ENCODE measurements at regions not wholly inside any gene's neighbourhood (a gene's known extent, or its start where the extent isn't known, plus 50 kb on each side); places are given as distances from the start of the nearest gene placed in this dataset.
"Not testable (repeated sequence)": the region's sequence is repeated elsewhere in the genome, so short reads cannot be mapped to it uniquely, and the experiment has no call there.

DNA sequence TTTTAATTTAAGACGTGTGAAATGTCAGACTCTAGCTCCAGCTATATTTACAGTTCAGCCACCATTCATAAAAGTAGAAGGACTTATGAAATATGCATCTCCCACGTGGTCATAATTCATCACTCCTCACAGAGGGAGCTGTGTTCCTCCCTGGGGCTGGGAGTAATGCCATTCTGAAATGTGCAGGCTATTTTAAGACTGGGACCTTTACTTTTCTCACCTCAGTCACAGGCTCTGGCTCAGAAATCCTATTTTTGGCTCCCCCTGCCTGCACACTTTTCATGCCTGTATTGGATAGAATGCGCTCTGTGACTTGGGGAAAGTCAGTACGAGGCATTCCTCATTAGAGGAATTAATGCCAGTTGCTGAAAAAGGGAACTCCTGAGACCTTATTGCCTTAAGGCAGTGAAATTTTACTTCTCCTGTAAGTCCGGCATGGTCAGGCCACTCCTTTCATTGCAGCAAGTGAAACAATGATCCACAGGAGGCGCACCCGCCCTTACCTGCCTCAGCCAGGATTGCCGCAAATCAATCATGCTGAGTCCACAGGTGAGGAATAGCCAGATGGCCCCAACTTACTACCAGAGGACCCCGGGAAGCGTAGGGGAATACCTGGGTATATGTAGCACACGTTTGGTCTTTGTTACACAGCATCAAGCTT is 1133.2 kb upstream of the TMEM132C start:
- DNase-seq = no peak

- DNase-seq = not testable (repeated sequence)
These were observed 1126.0 kb upstream of the TMEM132C start for GRCh38 chr12:127140864-127141484.

GRCh38 chr12:127143020-127143419 is 1124.0 kb upstream of the TMEM132C start:
- DNase-seq = no peak

DNA sequence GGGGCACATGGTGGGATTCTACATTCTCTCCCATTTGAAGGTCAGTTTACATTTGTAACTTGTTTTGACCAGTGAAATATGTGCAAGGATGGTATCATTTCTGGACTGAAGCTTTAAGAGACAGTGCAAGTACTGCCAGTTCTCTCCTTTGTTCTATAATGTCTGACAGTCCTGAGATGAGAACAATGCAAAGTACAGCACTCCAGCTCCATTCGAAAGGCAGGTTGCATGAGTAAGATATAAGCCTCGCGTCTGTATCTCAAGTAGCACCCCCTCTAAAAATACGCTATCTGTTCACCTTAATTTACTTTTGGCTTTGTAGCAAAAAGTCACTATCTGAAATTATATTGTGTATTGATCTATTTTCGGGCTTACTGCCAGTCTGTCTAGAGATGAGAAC is 1122.2 kb upstream of the TMEM132C start:
- no peak for DNase-seq

- no peak for DNase-seq
These were observed 1121.6 kb upstream of the TMEM132C start for GRCh38 chr12:127145241-127145928.

GRCh38 chr12:127145929-127146789 is 1120.8 kb upstream of the TMEM132C start:
- DNase-seq = peak; percentile 64

DNA sequence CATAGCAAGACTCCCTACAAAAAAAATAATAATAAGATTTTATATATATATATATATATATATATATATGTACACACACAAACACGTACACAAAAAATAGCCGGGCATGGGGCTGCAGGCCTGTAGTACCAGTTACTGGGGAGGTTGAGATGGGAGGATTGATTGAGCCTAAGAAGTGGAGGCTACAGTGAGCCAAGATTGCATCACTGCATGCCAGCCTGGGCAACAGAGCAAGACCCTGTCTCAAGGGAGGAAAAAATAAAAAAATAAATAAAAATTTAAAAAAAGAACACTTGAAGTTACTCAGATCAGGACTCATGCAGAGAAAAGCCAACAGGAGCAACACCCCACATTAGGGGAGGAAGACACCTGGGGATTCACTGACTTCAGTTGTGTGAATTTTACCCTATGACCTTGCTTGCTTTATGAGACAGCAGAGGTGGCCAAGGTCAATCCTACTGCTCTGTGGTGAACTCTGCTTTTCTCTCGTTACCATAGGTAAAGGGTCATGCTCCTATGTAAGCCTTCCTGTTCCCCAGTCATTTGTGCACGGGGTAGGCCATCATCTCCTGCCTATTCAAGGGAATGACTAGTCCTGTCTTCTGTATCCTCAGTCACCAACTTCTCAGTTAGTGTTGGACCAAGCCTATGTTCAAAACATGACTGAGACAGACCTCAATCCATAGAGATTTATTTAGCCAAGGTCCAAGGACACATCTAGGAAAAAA is 1119.8 kb upstream of the TMEM132C start:
- DNase-seq = no peak

GRCh38 chr12:127147724-127148123 is 1119.2 kb upstream of the TMEM132C start:
- no peak for DNase-seq

- no peak for DNase-seq
These were observed 1118.7 kb upstream of the TMEM132C start for GRCh38 chr12:127148318-127148717.

DNA sequence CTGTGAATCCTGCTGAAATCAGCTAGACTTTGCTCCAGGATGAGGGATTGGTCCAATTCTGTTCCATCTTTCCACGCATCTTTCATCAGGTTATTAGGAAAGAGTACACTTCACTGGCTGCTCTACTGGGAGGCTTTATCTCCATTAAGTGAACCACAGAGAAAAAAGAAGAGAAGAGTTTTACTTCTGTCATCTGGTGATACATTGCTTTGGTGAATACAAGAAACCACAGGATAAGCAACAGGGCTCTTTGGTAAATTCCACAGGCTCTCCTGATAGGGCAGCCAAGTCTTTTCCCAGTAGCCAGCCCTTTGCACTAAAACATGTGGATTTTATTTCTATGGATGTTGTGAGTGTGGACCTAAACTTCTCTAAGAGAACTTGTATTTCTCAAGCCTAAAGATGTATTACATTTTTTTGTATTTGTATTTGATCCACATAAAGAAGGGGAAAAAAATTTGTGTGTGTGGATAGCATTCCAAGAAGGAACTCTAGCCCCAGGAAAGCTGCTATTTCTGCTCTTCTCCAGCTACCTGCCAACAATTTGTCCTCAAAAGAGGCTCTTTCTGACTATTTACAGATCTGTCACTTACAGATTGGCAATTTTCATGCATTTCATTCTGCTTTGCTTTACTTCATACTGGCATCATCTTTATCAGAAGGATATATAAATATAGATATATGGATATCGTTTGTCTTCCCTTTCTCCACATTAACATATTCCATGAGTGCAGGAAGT is 1117.6 kb upstream of the TMEM132C start:
- DNase-seq = no peak

DNA sequence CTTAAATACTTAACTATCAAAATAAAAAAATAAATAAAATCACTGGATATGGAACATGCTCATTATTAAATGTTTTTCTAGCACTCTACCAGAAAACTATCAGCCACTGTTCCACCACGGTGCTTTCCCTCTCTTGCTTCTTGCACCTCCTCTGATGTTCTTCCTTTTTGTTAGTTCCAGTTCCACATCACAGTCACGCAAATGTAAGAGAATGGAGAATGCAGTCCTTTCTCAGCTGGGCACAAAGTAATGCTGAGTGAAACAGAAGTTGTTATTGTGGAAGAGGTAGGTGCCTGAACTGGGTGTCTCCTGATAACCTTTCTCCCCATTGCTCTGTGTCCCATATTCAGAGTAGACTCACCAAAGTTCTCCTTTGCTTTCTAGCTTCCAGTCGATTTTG is 1116.9 kb upstream of the TMEM132C start:
- no peak for DNase-seq

DNA sequence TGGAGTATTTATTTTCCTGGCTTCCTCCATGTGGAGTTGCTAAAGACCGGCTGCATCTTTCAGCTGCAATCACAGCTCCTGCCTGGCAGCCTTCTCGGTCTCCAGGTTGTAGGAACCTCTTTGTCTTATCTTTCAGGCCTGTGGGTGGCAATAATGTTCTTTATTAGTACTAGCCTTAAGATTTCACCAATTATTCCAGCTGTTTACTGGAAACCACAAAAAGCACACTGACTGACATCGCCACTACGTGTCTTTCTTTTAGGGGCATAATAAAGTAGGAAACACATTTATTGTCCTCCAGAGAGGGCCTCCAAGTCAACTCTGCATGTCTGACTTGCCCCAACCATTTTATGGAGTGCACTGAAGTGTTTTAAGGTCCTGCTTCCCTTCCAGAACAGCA is 1116.5 kb upstream of the TMEM132C start:
- no peak for DNase-seq

DNA sequence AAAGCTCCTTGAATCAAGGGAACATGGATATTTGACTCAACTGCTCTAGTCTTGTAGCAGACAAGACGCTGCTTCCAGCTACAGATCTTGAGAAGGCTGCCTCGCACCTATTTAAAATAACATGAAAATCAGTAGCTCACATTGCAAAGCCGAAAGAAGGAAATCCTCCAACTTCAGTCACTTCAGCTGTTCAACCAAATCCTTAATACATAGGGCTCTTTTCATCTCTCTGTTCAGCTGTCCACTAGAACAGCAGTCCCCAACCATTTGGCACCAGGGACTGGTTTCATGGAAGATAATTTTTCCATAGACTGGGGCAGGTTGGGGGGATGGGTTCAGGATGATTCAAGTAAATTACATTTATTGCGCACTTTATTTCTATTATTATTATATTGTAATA is 1116.0 kb upstream of the TMEM132C start:
- DNase-seq = no peak

DNA sequence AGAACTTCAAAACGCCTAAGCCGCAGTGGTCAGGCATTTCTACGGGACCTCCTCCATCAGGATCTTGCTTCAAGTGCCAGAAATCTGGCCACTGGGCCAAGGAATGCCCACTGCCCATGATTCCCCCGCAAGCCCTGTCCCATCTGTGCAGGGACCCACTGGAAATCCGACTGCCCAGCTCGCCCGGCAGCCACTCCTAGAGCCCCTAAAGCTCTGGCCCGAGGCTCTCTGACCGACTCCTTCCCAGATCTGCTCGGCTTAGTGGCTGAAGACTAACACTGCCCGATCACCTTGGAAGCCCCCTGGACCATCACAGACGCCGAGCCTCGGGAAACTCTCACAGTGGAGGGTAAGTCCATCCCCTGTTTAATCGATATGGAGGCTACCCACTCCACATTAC is 1113.0 kb upstream of the TMEM132C start:
- no peak for DNase-seq

DNA sequence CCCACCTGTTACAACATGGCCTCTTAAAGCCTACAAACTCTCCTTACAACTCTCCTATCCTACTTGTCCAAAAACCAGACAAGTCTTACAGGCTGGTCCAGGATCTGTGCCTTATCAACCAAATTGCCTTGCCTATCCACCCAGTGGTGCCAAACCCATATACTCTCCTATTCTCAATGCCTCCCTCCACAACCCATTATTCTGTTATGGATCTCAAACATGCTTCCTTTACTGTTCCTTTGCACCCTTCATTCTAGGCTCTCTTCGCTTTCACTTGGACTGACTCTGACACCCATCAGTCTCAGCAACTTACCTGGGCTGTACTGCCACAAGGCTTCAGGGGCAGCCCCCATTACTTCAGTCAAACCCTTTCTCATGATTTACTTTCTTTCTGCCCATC is 1112.1 kb upstream of the TMEM132C start:
- DNase-seq = not testable (repeated sequence)

GRCh38 chr12:127155935-127156619 is 1110.9 kb upstream of the TMEM132C start:
- not testable (repeated sequence) for DNase-seq

GRCh38 chr12:127157501-127158366 is 1109.2 kb upstream of the TMEM132C start:
- not testable (repeated sequence) for DNase-seq

DNA sequence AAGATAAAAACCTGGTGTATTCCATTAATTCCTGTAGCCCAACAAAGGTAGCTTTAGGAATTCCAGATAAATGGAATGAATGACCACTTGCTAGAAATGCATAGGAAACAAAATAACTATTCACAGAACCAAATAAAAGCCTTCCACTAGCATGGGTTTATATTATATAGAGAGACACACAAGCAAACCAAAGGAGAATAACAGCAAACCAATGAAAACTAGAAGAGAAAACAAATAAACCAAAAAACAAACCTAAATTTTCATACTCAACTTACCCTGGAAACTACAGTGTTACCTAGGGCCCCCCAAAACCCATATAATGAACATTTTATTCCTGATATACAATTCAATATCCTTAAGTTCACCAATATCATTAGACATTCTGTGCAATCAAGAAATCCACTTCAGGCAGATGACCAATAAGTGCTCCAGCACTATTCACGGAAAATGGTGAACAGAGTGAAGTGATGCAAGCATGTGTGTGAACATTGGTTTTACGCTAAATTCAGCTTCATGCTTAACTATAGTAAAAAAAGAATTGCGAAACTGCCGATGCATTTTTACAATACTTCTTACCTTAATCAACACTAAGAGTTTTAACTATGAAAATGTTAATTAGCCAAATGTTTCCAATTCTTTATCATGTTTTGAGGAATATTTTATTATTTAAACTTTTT is 1108.4 kb upstream of the TMEM132C start:
- no peak for DNase-seq

DNA sequence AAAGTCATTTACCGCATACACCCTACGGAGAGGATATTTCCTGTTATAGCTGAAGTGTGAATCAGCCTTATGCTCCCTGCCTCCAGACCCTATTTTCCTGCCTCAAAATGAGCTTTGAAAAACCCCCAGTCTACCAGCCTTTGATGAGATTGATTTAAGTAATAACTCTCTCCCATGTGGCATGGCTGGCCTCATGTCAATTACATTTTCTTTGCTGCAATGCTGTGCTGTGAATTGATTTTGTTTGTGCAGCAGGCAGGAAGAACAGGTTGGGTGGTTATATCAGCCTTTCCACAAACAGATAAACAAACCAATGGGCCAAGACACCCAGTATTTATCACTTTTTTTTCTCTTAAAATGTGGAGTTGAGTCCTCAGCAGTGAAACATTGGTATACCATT is 1105.5 kb upstream of the TMEM132C start:
- DNase-seq = no peak

- DNase-seq = no peak
These were observed 1104.7 kb upstream of the TMEM132C start for GRCh38 chr12:127162307-127162706.
